ENCODE measurements at regions not wholly inside any gene's neighbourhood (a gene's known extent, or its start where the extent isn't known, plus 50 kb on each side); places are given as distances from the start of the nearest gene placed in this dataset.

DNA sequence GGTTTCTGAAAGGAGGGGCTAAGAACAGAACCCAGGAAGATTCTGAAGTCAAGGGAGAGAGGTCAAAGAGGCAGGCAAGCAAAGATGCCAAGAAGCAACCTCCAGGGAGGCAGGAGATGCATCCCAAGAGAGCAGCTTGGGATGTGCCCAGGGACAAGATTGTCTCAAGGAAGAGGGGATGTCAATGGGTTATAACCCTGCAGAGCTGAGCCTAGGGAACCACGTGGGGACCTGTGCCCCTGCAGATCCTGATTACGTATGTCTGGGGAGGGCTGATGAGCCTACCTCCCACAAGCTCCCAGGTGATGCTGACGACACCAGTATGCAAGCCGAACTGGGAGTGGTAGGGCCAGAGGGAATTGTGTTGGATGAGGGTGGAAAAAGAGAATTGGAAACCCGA lies 70.9 kb upstream of the IRS2 start:
- TF ChIP-seq, protein P1, sequence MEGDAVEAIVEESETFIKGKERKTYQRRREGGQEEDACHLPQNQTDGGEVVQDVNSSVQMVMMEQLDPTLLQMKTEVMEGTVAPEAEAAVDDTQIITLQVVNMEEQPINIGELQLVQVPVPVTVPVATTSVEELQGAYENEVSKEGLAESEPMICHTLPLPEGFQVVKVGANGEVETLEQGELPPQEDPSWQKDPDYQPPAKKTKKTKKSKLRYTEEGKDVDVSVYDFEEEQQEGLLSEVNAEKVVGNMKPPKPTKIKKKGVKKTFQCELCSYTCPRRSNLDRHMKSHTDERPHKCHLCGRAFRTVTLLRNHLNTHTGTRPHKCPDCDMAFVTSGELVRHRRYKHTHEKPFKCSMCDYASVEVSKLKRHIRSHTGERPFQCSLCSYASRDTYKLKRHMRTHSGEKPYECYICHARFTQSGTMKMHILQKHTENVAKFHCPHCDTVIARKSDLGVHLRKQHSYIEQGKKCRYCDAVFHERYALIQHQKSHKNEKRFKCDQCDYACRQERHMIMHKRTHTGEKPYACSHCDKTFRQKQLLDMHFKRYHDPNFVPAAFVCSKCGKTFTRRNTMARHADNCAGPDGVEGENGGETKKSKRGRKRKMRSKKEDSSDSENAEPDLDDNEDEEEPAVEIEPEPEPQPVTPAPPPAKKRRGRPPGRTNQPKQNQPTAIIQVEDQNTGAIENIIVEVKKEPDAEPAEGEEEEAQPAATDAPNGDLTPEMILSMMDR (IDR thresholded peaks at IDR 0.05; ENCODE audit: low read depth, low read length): no peak
- no peak for DNase-seq (ENCODE audit: low read depth in 1 of 2, low spot score in 1 of 2)
- H3K4me3 ChIP-seq: no peak overlapping the region

DNA sequence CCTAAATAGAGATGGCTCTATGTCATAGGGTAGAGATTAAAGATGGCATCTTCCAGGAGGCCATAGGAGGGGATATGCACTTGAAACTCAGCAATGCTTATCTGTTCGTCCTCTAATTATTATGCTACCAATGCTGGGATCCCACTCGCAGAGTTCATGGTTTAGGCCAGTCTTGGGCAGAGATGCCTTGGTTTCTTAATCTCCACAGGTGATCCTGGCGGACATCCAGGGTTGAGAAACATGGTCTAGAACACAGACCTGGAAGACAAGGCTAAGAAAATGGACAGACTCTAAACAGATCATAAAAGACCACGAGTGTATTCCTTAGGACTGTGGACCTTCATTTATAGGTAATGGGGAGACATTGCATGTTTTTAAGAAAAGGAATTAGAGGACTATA lies 70.0 kb upstream of the IRS2 start:
- Histone ChIP-seq H3K4me1 (ENCODE audit: low read depth) (no peaks in the 10 kb centered on the region), H3K27ac (no peak overlapping the region), H3K27me3 (no peaks in the 10 kb centered on the region), H3K9me3 (ENCODE audit: low read depth) (no peaks in the 10 kb centered on the region), H3K36me3 (no peaks in the 10 kb centered on the region), H3K4me3 (no peak overlapping the region)
- TF ChIP-seq, protein P1 (IDR thresholded peaks at IDR 0.05; ENCODE audit: low read depth, low read length): no peak
- no peak for DNase-seq (ENCODE audit: low read depth in 1 of 2, low spot score in 1 of 2)

More for the DNA sequence above, 70.9 kb upstream of the IRS2 start:
- Histone ChIP-seq H3K27me3 (no peaks in the 10 kb centered on the region), H3K36me3 (no peaks in the 10 kb centered on the region), H3K9me3 (ENCODE audit: low read depth) (no peaks in the 10 kb centered on the region), H3K4me1 (ENCODE audit: low read depth) (no peaks in the 10 kb centered on the region), H3K27ac (no peak overlapping the region)

DNA sequence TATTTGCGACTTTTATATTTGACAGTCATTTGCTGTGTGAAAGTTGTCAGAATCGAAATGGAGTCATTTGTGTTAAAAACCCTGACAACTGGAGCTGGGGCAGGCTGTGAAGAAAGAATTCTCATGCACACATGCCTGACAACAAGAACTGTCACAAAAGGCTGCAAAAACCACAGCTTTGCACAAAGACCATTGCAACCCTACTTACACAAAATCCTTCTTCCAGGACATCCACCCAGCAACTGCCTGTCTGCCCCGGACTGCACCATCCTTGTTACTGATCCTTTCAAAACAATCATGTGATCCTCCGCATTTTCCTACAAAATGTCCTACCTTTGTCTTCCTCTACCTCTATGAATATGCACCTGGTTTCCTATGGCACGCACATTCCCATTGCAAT lies 66.8 kb upstream of the IRS2 start:
- DNase-seq (ENCODE audit: low read depth in 1 of 2, low spot score in 1 of 2): no peak
- H3K27ac ChIP-seq: no peak overlapping the region
- H3K4me3 ChIP-seq: no peak overlapping the region
- H3K36me3 ChIP-seq: no peaks in the 10 kb centered on the region
- no peaks in the 10 kb centered on the region for H3K4me1 ChIP-seq (ENCODE audit: low read depth)
- H3K27me3 ChIP-seq: no peaks in the 10 kb centered on the region
- TF ChIP-seq, protein P1 (IDR thresholded peaks at IDR 0.05; ENCODE audit: low read depth, low read length): no peak
- H3K9me3 ChIP-seq (ENCODE audit: low read depth): no peaks in the 10 kb centered on the region

DNA sequence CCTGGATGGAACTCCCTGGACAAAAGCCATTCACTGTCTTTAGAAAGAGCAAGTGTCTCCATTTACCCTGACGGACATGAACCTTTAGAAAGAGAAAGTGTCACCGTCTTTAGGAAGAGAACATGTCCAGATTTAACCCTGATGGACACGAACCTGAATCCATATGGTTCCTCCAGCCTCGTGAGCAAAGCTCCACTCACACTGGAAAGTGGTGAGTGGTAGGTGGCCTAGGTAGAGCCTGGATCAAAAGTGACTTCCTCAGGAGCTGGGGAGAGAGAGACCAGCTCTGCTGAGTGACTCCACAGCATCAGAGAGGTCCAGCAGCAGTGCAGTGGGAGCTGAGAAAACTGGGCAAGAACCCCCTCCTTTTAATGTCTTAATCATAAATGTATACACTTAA lies 59.8 kb upstream of the IRS2 start:
- no peak overlapping the region for H3K4me3 ChIP-seq
- H3K27ac ChIP-seq: no peak overlapping the region
- TF ChIP-seq, protein P1 (IDR thresholded peaks at IDR 0.05; ENCODE audit: low read depth, low read length): no peak
- H3K27me3 ChIP-seq: no peaks in the 10 kb centered on the region
- no peak for DNase-seq (ENCODE audit: low read depth in 1 of 2, low spot score in 1 of 2)
- no peaks in the 10 kb centered on the region for H3K4me1 ChIP-seq (ENCODE audit: low read depth)
- H3K9me3 ChIP-seq (ENCODE audit: low read depth): no peaks in the 10 kb centered on the region
- H3K36me3 ChIP-seq: no peaks in the 10 kb centered on the region

DNA sequence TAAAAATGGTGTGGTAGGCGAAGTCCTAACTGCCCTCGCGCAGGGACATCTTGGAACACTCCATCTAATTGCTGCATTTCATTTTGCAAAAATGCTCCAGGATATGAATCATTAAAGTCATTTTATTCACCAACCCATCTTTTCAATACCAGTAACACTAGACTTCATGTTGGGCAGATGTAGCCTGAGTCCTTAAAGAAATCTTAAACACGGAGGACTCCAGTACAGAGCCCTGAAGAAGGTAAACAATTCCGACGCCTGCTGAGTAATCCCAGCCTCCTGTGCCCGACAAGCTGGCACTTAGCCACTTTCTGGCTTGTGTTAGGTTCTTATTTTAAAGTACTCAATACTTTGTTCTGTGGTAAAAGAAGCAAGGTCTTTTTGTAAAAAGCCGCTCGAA lies 58.0 kb upstream of the IRS2 start:
- TF ChIP-seq, protein P1 (IDR thresholded peaks at IDR 0.05; ENCODE audit: low read depth, low read length): no peak
- Histone ChIP-seq H3K27ac (no peak overlapping the region), H3K4me3 (no peak overlapping the region), H3K4me1 (ENCODE audit: low read depth) (no peaks in the 10 kb centered on the region), H3K36me3 (no peaks in the 10 kb centered on the region), H3K27me3 (no peaks in the 10 kb centered on the region), H3K9me3 (ENCODE audit: low read depth) (no peaks in the 10 kb centered on the region)
- peak in 1 of 2 donors; percentile 8 for DNase-seq (ENCODE audit: low read depth in 1 of 2, low spot score in 1 of 2)

DNA sequence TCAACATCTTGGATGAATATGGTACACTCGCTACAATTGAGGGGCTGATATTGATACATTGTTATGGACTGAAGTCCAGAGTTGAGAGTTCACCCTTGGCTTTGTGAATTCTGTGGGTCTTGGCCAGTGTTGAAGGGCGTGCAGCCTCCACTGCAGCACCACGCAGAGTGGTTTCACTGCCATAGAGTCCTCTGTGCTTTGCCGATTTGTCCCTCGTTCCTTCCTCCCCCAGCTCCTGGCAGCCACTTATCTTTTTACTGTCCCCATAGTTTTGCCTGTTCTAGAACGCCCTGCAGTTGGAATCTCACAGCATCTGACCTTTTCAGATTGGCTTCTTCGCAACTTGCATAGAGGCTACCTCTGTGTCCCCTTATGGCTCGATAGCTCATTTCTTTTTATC lies 57.3 kb upstream of the IRS2 start:
- no peaks in the 10 kb centered on the region for H3K9me3 ChIP-seq (ENCODE audit: low read depth)
- no peak overlapping the region for H3K27ac ChIP-seq
- no peaks in the 10 kb centered on the region for H3K4me1 ChIP-seq (ENCODE audit: low read depth)
- no peak overlapping the region for H3K4me3 ChIP-seq
- DNase-seq (ENCODE audit: low read depth in 1 of 2, low spot score in 1 of 2): no peak
- no peaks in the 10 kb centered on the region for H3K36me3 ChIP-seq
- TF ChIP-seq, protein P1 (IDR thresholded peaks at IDR 0.05; ENCODE audit: low read depth, low read length): no peak
- H3K27me3 ChIP-seq: no peaks in the 10 kb centered on the region

All from cardiac muscle cell (in vitro differentiated cells and primary cell).